CD14-positive monocyte (primary cell): ENCODE measurements at regions not wholly inside any gene's neighbourhood (a gene's known extent, or its start where the extent isn't known, plus 50 kb on each side); places are given as distances from the start of the nearest gene placed in this dataset.

Experiments
- DNase-seq, 3 donors: peaks; one replicate each; pipeline ENCODE4 v3.0.0-alpha.2; 2011 to 2022
- H2AFZ ChIP-seq: 2 replicates; pipeline ENCODE4 v1.6.0; 2012; ENCODE audit warnings: mild to moderate bottlenecking, low read depth, low read length, inconsistent platforms; ENCODE audit not compliant: insufficient read depth, poor library complexity, severe bottlenecking
- H3K27ac ChIP-seq, 2 donors: 1 replicate in 1 of 2; 2 replicates in 1 of 2; pipeline ENCODE4 v1.5.1; 2012 to 2013; ENCODE audit warnings: low read length in 2 of 2, control low read depth in 1 of 2, inconsistent platforms in 1 of 2, low read depth in 1 of 2, mild to moderate bottlenecking in 1 of 2
- H3K27me3 ChIP-seq, 2 donors: one replicate each; pipeline versions ENCODE4 v1.6.0 to v1.6.1; 2011 to 2013; ENCODE audit warnings: low read length in 2 of 2; ENCODE audit not compliant: control insufficient read depth in 2 of 2, insufficient read depth in 2 of 2
- H3K36me3 ChIP-seq, 2 donors: replicated peaks in 1 of 2; 1 replicate in 1 of 2; 2 replicates in 1 of 2; pipeline versions ENCODE4 v1.5.1 to v1.6.1; 2012 to 2013; ENCODE audit warnings: low read length in 2 of 2, control low read depth in 1 of 2, inconsistent platforms in 1 of 2, mild to moderate bottlenecking in 1 of 2; ENCODE audit not compliant: insufficient read depth in 2 of 2, control insufficient read depth in 1 of 2
- H3K4me1 ChIP-seq, 2 donors: 1 replicate in 1 of 2; 2 replicates in 1 of 2; pipeline versions ENCODE4 v1.5.1 to v1.6.1; 2012 to 2013; ENCODE audit warnings: low read length in 2 of 2, control low read depth in 1 of 2, inconsistent platforms in 1 of 2, mild to moderate bottlenecking in 1 of 2, moderate library complexity in 1 of 2; ENCODE audit not compliant: insufficient read depth in 2 of 2, control insufficient read depth in 1 of 2
- H3K4me2 ChIP-seq: replicated peaks from 2 replicates; pipeline ENCODE3; 2012; ENCODE audit warnings: low read length, moderate library complexity, mild to moderate bottlenecking; ENCODE audit not compliant: poor library complexity, severe bottlenecking; ENCODE audit errors: extremely low read depth
- H3K4me3 ChIP-seq, 3 experiments: fragments of 200-600 bp in 1 of 3; sonication (generic) in 1 of 3; replicated peaks in 1 of 3; 1 replicate in 2 of 3; 2 replicates in 1 of 3; pipeline ENCODE4 v1.5.1; 2011 to 2013; ENCODE audit warnings: low read length in 3 of 3, mild to moderate bottlenecking in 3 of 3, control low read depth in 2 of 3, low read depth in 2 of 3, inconsistent platforms in 1 of 3, moderate library complexity in 1 of 3
- H3K79me2 ChIP-seq: 2 replicates; pipeline ENCODE4 v1.6.0; 2012; ENCODE audit warnings: mild to moderate bottlenecking, control low read depth, inconsistent platforms, low read length, moderate library complexity; ENCODE audit not compliant: insufficient read depth
- H3K9ac ChIP-seq: 2 replicates; pipeline ENCODE4 v1.6.0; 2017; ENCODE audit warnings: low read length, mild to moderate bottlenecking; ENCODE audit not compliant: insufficient read depth, poor library complexity, severe bottlenecking
- H3K9me3 ChIP-seq, 2 donors: replicated peaks in 1 of 2; 1 replicate in 1 of 2; 2 replicates in 1 of 2; pipeline versions ENCODE4 v1.5.1 to v1.6.1; 2012 to 2013; ENCODE audit warnings: low read length in 2 of 2, control low read depth in 1 of 2; ENCODE audit not compliant: control insufficient read depth in 1 of 2, insufficient read depth in 1 of 2
- H4K20me1 ChIP-seq: 2 replicates; pipeline ENCODE4 v1.6.0; 2012; ENCODE audit warnings: mild to moderate bottlenecking, low read length, control low read depth, moderate library complexity; ENCODE audit not compliant: insufficient read depth
- H3K27ac Mint-ChIP-seq, 7 donors: one replicate each; pipeline ENCODE4 v1.8.0; 2020; ENCODE audit warnings: mild to moderate bottlenecking in 7 of 7, mixed read lengths in 7 of 7, moderate library complexity in 6 of 7, inconsistent platforms in 2 of 7
- H3K27me3 Mint-ChIP-seq, 3 donors: one replicate each; pipeline ENCODE4 v1.8.0; 2021 to 2022; ENCODE audit warnings: low read depth in 3 of 3, mild to moderate bottlenecking in 3 of 3, mixed read lengths in 3 of 3, moderate library complexity in 3 of 3, inconsistent platforms in 1 of 3
- H3K36me3 Mint-ChIP-seq, 2 donors: one replicate each; pipeline ENCODE4 v1.8.0; 2020; ENCODE audit warnings: mixed read lengths in 2 of 2, inconsistent platforms in 1 of 2, mild to moderate bottlenecking in 1 of 2
- H3K4me1 Mint-ChIP-seq: one replicate; pipeline ENCODE4 v1.8.0; 2020; ENCODE audit warnings: mild to moderate bottlenecking, mixed read lengths
- H3K4me3 Mint-ChIP-seq, 2 donors: one replicate each; pipeline ENCODE4 v1.8.0; 2020; ENCODE audit warnings: mild to moderate bottlenecking in 2 of 2, mixed read lengths in 2 of 2, moderate library complexity in 1 of 2
- H3K9me3 Mint-ChIP-seq, 7 donors: one replicate each; pipeline ENCODE4 v1.8.0; 2020 to 2022; ENCODE audit warnings: mixed read lengths in 7 of 7, mild to moderate bottlenecking in 6 of 7, moderate library complexity in 6 of 7, inconsistent platforms in 2 of 7
- CTCF ChIP-seq: fragments of 200-600 bp; IDR thresholded peaks from one replicate; pipeline ENCODE4 v1.8.0; 2022; ENCODE audit warnings: antibody characterized with exemption, mild to moderate bottlenecking
- WGBS: methylation state at CpG from one replicate; pipeline ENCODE4 v1.1.5; 2013; ENCODE audit warnings: missing lambda C conversion rate; ENCODE audit not compliant: insufficient coverage; 5-methylcytosine and 5-hydroxymethylcytosine counted together
- intact Hi-C, 2 donors: fragments of 100-400 bp; cut with micrococcal nuclease; formaldehyde crosslinking; loops; one replicate each; pipeline versions ENCODE4 v1.15.0 to v1.15.1; 2023

DNA sequence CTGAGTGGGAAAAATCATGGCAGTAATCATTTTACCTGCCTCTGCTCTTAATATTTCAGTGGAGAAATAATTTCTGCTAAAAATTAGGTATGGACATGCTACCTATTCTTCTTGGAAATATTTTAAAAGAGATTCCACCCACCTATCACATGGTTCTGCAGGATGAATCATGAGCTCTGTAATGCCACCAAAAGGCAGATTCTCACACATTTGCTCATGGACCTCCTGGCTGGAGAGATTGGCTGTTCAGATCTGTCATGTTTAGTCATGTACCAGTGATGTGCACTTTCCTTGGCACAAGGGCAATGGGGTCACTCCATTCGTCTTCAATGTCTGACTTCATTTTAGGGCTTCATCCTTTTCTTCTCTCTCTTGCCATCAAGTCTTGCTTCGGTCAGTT is 101.8 kb upstream of the MBNL2 start:
- no peak overlapping the region for H3K27ac ChIP-seq
- no peak overlapping the region for H3K4me3 ChIP-seq
- H3K4me1 ChIP-seq: peaks cover 5% of the 10 kb centered on the region in 2 donors
- Mint-ChIP-seq H3K27ac (no peak overlapping the region), H3K36me3 (no peaks in the 10 kb centered on the region), H3K4me3 (peak overlapping the region in 1 of 2 donors; percentile 43), H3K9me3 (no peaks in the 10 kb centered on the region), H3K4me1 (peaks cover 7% of the 10 kb centered on the region), H3K27me3 (peaks cover 14 to 42% (median 25%) of the 10 kb centered on the region in 3 donors)
- H3K9ac ChIP-seq: no peak overlapping the region
- H3K9me3 ChIP-seq: no peaks in the 10 kb centered on the region
- no peak overlapping the region for H3K4me2 ChIP-seq
- intact Hi-C loops: no loop called here
- H3K27me3 ChIP-seq: peaks cover 6 to 14% of the 10 kb centered on the region in 2 donors
- H4K20me1 ChIP-seq: no peaks in the 10 kb centered on the region
- TF ChIP-seq CTCF: no peak
- no peaks in the 10 kb centered on the region for H3K36me3 ChIP-seq
- DNase-seq: no peak
- no peak overlapping the region for H2AFZ ChIP-seq
- 81% methylated on average over 2 of the region's 2 CpGs for WGBS
- H3K79me2 ChIP-seq: no peaks in the 10 kb centered on the region

DNA sequence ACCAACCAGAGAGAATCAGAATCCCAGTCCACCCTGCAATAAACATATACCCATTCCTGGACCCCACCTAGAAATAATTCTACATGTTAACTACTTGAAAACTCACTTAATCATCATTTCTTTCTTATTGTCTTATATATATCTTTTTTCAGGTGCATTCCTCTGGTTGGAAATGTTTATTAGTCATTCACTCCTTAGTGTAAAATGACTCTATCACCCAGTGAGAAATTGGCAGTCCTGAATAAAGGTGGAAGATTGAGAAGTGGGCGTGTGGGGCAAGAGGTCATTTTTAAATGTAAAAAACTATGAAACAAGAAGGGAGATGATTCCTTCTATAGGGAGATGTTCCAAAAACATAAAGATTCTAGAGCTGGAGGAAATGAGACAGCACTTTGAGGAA is 101.2 kb upstream of the MBNL2 start:
- H3K27me3 Mint-ChIP-seq: peaks cover 9 to 37% (median 20%) of the 10 kb centered on the region in 3 donors
- no peaks in the 10 kb centered on the region for H3K36me3 Mint-ChIP-seq
- H4K20me1 ChIP-seq: no peaks in the 10 kb centered on the region
- no peaks in the 10 kb centered on the region for H3K36me3 ChIP-seq
- no peak overlapping the region for H3K27ac Mint-ChIP-seq
- H2AFZ ChIP-seq: no peak overlapping the region
- 80% methylated on average over 1 of the region's 1 CpG for WGBS
- H3K9ac ChIP-seq: no peak overlapping the region
- no peaks in the 10 kb centered on the region for H3K79me2 ChIP-seq
- H3K4me3 Mint-ChIP-seq: peak overlapping the region in 1 of 2 donors; percentile 43
- no peak overlapping the region for H3K27ac ChIP-seq
- no peaks in the 10 kb centered on the region for H3K9me3 ChIP-seq
- no peaks in the 10 kb centered on the region for H3K9me3 Mint-ChIP-seq
- intact Hi-C loops: no loop called here
- H3K4me1 ChIP-seq: peaks cover 11% of the 10 kb centered on the region in 2 donors
- no peak for TF ChIP-seq CTCF
- no peak overlapping the region for H3K4me3 ChIP-seq
- DNase-seq: no peak
- no peak overlapping the region for H3K4me2 ChIP-seq
- peaks cover 13% of the 10 kb centered on the region for H3K4me1 Mint-ChIP-seq
- peaks cover 5 to 14% of the 10 kb centered on the region in 2 donors for H3K27me3 ChIP-seq
